ENCODE measurements at regions not wholly inside any gene's neighbourhood (a gene's known extent, or its start where the extent isn't known, plus 50 kb on each side); places are given as distances from the start of the nearest gene placed in this dataset.
"Not testable (repeated sequence)": the region's sequence is repeated elsewhere in the genome, so short reads cannot be mapped to it uniquely, and the experiment has no call there.

GRCh38 chrY:19559161-19559560 is 185.4 kb downstream of the KDM5D start:
- DNase-seq (no peak), FAIRE-seq (no peak)
- Histone ChIP-seq H3K4me3 (ENCODE audit: low read length in 3 of 3) (no peak overlapping the region), H3K36me3 (ENCODE audit: control insufficient read depth in 2 of 3, insufficient read depth in 3 of 3, low read length in 3 of 3) (no peaks in the 10 kb centered on the region), H3K9me3 (ENCODE audit: control insufficient read depth in 2 of 3, insufficient read depth in 1 of 3, low read length in 3 of 3) (no peaks in the 10 kb centered on the region), H3K9ac (ENCODE audit: low read length in 3 of 3) (no peak overlapping the region), H3K4me1 (ENCODE audit: control insufficient read depth in 2 of 3, insufficient read depth in 2 of 3, low read depth in 1 of 3, low read length in 3 of 3) (no peaks in the 10 kb centered on the region), H3K27ac (ENCODE audit: low read depth in 2 of 2, low read length in 2 of 2) (no peak overlapping the region), H3K27me3 (ENCODE audit: control insufficient read depth, insufficient read depth, low read length) (no peaks in the 10 kb centered on the region)
- TF ChIP-seq CTCF (IDR thresholded peaks at IDR 0.05; ENCODE audit: borderline replicate concordance, extremely low read depth, insufficient read depth): no peak
- intact Hi-C loops (cut with DNase I): no loop called here

- no peaks in the 10 kb centered on the region for H3K4me1 ChIP-seq (ENCODE audit: control insufficient read depth in 2 of 3, insufficient read depth in 2 of 3, low read depth in 1 of 3, low read length in 3 of 3)
- TF ChIP-seq CTCF (IDR thresholded peaks at IDR 0.05; ENCODE audit: borderline replicate concordance, extremely low read depth, insufficient read depth): no peak
- no peaks in the 10 kb centered on the region for H3K27me3 ChIP-seq (ENCODE audit: control insufficient read depth, insufficient read depth, low read length)
- no peak for DNase-seq
- H3K9ac ChIP-seq (ENCODE audit: low read length in 3 of 3): no peak overlapping the region
- H3K36me3 ChIP-seq (ENCODE audit: control insufficient read depth in 2 of 3, insufficient read depth in 3 of 3, low read length in 3 of 3): no peaks in the 10 kb centered on the region
- no peak overlapping the region for H3K27ac ChIP-seq (ENCODE audit: low read depth in 2 of 2, low read length in 2 of 2)
- H3K9me3 ChIP-seq (ENCODE audit: control insufficient read depth in 2 of 3, insufficient read depth in 1 of 3, low read length in 3 of 3): no peaks in the 10 kb centered on the region
- H3K4me3 ChIP-seq (ENCODE audit: low read length in 3 of 3): no peak overlapping the region
- FAIRE-seq: no peak
- intact Hi-C loops (cut with DNase I): no loop called here
Observed at GRCh38 chrY:19549671-19550466, 194.7 kb downstream of the KDM5D start.

- no peaks in the 10 kb centered on the region for H3K4me1 ChIP-seq (ENCODE audit: control insufficient read depth in 2 of 3, insufficient read depth in 2 of 3, low read depth in 1 of 3, low read length in 3 of 3)
- H3K9me3 ChIP-seq (ENCODE audit: control insufficient read depth in 2 of 3, insufficient read depth in 1 of 3, low read length in 3 of 3): no peaks in the 10 kb centered on the region
- TF ChIP-seq CTCF (IDR thresholded peaks at IDR 0.05; ENCODE audit: borderline replicate concordance, extremely low read depth, insufficient read depth): no peak
- H3K27ac ChIP-seq (ENCODE audit: low read depth in 2 of 2, low read length in 2 of 2): no peak overlapping the region
- DNase-seq (no peak), FAIRE-seq (no peak)
- no peaks in the 10 kb centered on the region for H3K36me3 ChIP-seq (ENCODE audit: control insufficient read depth in 2 of 3, insufficient read depth in 3 of 3, low read length in 3 of 3)
- no peaks in the 10 kb centered on the region for H3K27me3 ChIP-seq (ENCODE audit: control insufficient read depth, insufficient read depth, low read length)
- H3K9ac ChIP-seq (ENCODE audit: low read length in 3 of 3): no peak overlapping the region
- intact Hi-C loops (cut with DNase I): no loop called here
- no peak overlapping the region for H3K4me3 ChIP-seq (ENCODE audit: low read length in 3 of 3)
Observed at GRCh38 chrY:19541475-19542306, 202.8 kb downstream of the KDM5D start.

GRCh38 chrY:19535697-19536096 is 208.8 kb downstream of the KDM5D start:
- not testable (repeated sequence) for H3K36me3 ChIP-seq (ENCODE audit: control insufficient read depth in 2 of 3, insufficient read depth in 3 of 3, low read length in 3 of 3)

More at GRCh38 chrY:19535697-19536096, 208.8 kb downstream of the KDM5D start:
- DNase-seq; H3K27ac ChIP-seq (ENCODE audit: low read depth in 2 of 2, low read length in 2 of 2); H3K9me3 ChIP-seq (ENCODE audit: control insufficient read depth in 2 of 3, insufficient read depth in 1 of 3, low read length in 3 of 3); H3K9ac ChIP-seq (ENCODE audit: low read length in 3 of 3); H3K4me3 ChIP-seq (ENCODE audit: low read length in 3 of 3); intact Hi-C loops (cut with DNase I); FAIRE-seq; H3K27me3 ChIP-seq (ENCODE audit: control insufficient read depth, insufficient read depth, low read length); H3K4me1 ChIP-seq (ENCODE audit: control insufficient read depth in 2 of 3, insufficient read depth in 2 of 3, low read depth in 1 of 3, low read length in 3 of 3): not testable (repeated sequence)
